Ramos (cell line): ENCODE measurements at regions not wholly inside any gene's neighbourhood (a gene's known extent, or its start where the extent isn't known, plus 50 kb on each side); places are given as distances from the start of the nearest gene placed in this dataset.

Experiments used
- in situ Hi-C: fragments of 300-500 bp; cut with MboI; formaldehyde crosslinking; loops from one replicate; pipeline ENCODE4 v1.14.3; 2022; ENCODE audit warnings: low sequenced_read_pairs; ENCODE audit not compliant: unreplicated experiment

- in situ Hi-C loops: no loop called here
Measured at GRCh38 chr17:33469421-33469820, 176.3 kb upstream of the ASIC2 start.

DNA sequence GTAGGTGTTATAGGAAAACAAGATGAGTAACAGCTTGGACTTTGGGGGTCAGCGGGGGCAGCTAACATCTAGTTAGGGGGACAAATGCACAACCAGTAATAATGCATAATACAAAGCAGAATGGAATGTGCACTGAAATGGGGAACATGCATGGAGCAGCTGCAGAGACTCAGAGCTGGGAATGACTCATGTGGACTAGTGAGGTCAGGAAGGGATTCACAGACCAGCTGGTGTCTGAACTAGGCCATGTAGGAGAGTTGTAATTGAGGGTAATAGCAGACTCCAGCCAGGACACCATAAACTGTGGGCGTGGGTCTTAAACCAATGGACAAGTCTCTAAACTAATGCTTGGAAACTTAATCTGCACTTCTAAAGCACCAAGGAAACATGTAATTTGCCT is 176.8 kb upstream of the ASIC2 start:
- in situ Hi-C loops: no loop called here

GRCh38 chr17:33473061-33473460 is 180.0 kb upstream of the ASIC2 start:
- in situ Hi-C loops: no loop called here

GRCh38 chr17:33474789-33475188 is 181.7 kb upstream of the ASIC2 start:
- in situ Hi-C loops: no loop called here

DNA sequence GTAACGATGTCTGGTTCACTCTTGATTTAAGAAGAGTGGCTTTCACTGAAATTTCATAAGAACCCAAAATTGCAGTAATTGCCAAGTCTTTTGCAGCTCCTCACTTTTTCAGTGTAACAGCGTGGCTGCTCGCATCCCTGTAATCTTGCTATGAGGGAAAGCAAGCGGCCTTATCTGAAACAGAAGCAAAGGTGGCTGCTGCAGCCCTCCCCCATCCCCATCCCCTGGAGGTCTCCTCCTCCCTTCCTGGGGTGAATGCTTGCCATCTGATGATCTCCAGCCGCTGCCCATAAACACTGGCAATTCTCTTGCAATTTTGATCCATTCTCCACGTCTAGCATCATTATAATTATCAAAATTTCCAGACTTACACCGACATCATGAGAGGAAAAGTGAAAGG is 182.5 kb upstream of the ASIC2 start:
- in situ Hi-C loops: no loop called here

- in situ Hi-C loops: no loop called here
Measured at GRCh38 chr17:33481652-33482051, 188.6 kb upstream of the ASIC2 start.

DNA sequence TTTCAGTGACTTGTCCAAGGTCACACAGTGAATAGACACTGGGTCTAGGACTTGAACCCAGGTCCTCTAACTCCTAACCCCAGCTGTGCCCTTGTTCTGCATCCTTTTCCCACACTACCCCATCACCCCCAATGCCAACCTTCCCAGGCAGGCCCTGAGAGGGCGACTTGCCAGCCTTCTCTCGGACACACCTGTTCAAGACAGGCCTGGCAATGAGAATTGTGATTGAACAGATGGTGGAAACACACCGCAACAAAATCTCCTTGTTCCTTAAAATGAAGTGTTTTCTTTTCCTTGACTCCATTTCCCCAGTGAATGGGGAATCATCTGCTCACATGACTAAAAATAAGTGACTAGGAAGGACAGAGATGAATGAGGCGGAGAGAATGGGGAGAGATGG is 189.5 kb upstream of the ASIC2 start:
- in situ Hi-C loops: no loop called here

- in situ Hi-C loops: no loop called here
Measured at GRCh38 chr17:33484559-33484958, 191.5 kb upstream of the ASIC2 start.

- in situ Hi-C loops: no loop called here
Measured at GRCh38 chr17:33486135-33486885, 193.2 kb upstream of the ASIC2 start.

DNA sequence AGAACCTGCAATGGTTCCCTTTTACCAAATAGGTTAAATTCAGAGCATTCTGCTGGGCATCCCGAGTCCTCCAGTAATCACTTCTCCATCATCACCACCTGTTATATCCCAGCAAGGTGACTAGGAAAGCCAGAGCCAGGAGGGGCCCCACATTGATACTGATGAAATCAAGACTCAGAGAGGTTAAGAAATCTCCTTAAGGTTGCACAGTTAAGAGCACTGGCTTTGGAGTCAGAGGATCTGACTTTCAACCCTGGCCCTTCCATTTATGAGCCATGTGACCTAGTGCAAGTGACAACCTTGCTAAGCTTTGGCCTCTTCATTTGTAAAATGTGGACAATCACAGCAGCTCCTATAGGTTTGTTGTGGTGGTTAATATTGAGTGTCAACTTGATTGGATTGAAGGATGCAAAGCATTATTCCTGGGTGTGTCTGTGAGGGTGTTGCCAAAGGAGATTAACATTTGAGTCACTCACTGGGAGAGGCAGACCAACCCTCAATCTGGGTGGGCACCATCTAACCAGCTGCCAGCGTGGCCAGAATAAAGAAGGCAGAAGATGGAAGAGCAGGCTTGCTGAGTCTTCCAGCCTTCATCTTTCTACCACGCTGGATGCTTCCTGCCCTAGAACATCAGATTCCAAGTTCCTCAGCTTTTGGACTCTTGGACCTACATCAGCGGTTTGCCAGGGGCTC is 194.2 kb upstream of the ASIC2 start:
- in situ Hi-C loops: no loop called here

DNA sequence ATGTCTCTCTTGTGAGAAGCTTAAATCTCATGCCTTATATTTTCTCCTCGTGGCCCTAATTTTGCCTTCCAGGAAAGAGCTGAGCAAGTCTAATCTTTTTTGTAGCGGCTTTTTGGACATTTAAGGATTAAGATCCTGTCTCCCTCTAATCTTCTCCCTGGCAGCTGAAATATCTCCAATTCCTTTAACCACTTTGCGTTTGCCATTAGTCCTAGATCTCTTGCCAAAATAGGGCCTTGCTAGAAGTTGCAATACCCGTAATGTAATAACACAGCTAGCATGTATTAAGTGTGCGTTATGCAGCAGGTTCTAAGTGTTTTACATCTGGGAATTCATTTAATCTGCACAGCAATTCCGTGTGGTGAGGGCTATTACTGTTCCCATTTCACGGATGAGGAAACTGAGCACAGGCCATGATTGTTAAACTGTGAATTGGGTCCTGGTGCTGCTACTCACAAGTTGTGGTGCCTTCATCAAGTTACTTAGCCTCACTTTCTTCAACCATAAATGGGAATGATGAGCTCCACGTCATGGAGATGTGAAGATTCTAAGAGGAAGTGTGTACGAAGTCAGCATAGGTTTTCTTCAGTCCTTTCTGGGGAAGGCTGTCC is 198.9 kb upstream of the ASIC2 start:
- in situ Hi-C loops: loop anchor here (10.0 kb wide), 1 partner anchor 63 kb away; no protein-coding TSS in a partner anchor

DNA sequence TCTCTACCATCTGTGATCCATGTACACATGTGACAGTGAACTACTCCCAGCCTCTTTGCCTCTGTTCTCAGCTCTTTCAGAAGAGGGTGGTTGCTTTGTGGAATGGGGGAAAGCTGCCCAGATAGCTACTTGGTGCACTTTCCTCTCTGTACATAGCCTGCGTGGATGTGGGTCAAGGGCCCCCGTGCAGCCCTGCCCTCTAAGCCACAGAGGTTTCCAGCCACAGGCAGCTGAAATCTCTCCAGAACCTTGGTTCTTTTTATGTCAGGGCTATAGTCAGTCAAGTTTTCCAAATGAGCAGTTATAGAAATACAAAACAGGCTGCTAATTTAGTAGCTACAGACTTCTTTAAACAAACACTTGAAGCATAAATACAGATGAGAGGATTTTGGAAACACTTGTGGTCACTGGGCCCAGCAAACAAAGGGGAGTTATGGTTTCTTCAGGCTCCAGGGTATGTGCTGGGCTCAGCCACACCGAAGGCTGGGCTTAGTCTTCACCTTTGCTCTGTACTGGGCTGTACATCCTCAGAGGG is 199.7 kb upstream of the ASIC2 start:
- in situ Hi-C loops: loop anchor here (10.0 kb wide), 1 partner anchor 62 kb away; no protein-coding TSS in a partner anchor

DNA sequence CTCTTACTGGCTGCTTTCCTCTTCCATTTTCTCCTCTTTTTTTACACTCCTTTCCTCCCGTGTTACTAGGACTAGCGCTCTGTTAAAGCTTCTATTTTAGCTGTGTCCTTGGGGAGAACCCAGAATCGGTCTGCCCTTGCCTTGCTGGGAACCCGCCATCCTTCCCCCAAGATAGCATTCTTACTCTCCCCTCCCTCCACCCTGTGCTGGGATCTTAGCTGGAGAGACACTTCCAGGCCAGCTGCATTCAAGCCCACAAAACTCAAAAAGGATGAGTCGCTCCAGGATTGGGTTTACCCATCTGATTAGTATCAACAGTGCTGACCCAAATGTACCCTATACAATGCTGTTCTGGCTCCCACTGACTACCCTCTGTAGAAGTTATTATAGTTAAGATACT is 200.5 kb upstream of the ASIC2 start:
- in situ Hi-C loops: loop anchor here (10.0 kb wide), 1 partner anchor 61 kb away; no protein-coding TSS in a partner anchor

DNA sequence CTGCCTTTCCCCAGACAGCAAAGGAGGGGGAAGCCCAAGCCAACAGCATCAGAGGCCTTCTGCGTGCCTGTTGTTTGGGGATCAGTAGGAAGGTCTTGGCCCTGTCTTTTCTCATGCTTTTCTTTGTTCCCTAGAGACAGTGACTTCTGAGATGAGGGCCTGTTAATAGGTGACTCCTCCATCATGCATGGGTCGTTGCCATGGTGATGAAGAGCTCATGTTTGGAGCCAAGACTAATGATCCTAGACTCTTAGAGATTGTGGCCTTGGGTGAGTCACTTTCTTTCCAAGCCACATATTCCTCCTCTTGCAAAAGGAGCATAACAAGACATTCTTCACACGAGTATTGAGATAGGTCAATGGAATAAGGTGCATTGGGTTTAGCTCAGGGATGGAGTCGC is 201.1 kb upstream of the ASIC2 start:
- in situ Hi-C loops: loop anchor here (10.0 kb wide), 1 partner anchor 61 kb away; no protein-coding TSS in a partner anchor

DNA sequence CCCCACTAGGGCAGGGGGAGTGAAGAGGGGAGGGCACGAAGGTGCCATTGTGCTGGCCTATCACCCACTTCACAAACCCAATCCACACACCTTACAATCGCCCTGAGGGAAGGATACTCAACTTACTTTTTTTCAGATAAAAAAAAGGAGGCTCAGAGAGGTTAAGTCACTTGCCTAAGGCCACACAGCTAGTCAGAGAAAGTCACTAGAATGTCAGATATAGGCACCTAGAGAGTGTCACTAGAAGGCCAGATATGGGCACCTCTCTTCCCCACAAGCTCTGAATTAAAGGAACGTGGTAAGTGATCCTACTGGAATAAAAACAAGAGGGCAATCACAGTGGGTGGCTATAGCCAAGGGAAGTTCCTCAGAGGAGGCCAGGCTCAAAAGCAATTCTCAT is 204.5 kb upstream of the ASIC2 start:
- in situ Hi-C loops: loop anchor here (10.0 kb wide), 1 partner anchor 57 kb away; no protein-coding TSS in a partner anchor

- in situ Hi-C loops: loop anchor here (10.0 kb wide), 1 partner anchor 57 kb away; no protein-coding TSS in a partner anchor
Measured at GRCh38 chr17:33498069-33498468, 205.0 kb upstream of the ASIC2 start.

- in situ Hi-C loops: loop anchor here (10.0 kb wide), 1 partner anchor 56 kb away; no protein-coding TSS in a partner anchor
Measured at GRCh38 chr17:33499040-33499439, 205.9 kb upstream of the ASIC2 start.

- in situ Hi-C loops: no loop called here
Measured at GRCh38 chr17:33500151-33500550, 207.1 kb upstream of the ASIC2 start.

GRCh38 chr17:33501185-33501584 is 208.1 kb upstream of the ASIC2 start:
- in situ Hi-C loops: no loop called here

- in situ Hi-C loops: no loop called here
Measured at GRCh38 chr17:33504571-33504970, 211.5 kb upstream of the ASIC2 start.
